NCI-H1092 (cell line): ENCODE measurements at regions not wholly inside any gene's neighbourhood (a gene's known extent, or its start where the extent isn't known, plus 50 kb on each side); places are given as distances from the start of the nearest gene placed in this dataset.
A peak's percentile ranks its signal among the peaks of the same experiment; 100 is the strongest.
"Not testable (repeated sequence)": the region's sequence is repeated elsewhere in the genome, so short reads cannot be mapped to it uniquely, and the experiment has no call there.

Experiments
- DNase-seq: peaks from one replicate; lab custom pipeline; 2025; lab: John Stamatoyannopoulos, UW

DNA sequence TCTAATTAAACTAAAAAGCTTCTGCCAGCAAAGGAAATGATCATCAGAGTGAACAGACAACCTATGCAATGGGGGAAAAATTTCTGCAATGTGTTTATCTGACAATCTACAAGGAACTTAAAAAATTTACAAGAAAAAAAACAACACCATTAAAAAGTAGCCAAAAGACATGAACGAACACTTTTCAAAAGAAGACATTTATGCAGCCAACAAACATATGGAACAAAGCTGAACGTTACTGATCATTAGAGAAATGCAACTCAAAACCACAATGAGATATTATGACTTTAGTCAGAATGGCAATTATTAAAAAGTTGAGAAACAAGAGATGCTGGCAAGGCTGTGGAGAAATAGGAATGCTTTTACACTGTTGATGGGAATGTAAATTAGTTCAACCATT is 530.4 kb upstream of the DAB2 start:
- DNase-seq, result no peak

DNA sequence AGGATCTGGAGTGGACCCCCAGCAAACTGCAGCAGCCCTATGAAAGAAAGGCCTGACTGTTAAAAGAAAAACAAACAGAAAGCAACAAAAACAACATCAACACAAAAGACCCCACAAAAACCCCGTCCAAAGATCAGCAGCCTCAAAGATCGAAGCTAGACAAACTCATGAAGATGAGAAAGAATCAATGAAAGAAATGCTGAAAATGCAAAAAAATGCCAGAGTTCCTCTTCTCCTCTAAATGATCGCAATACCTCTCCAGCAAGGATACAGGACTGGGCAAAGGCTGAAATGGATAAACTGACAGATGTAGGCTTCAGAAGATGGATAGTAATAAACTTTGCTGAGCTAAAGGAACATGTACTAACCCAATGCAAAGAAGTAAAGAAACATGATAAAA is 526.3 kb upstream of the DAB2 start:
- no peak for DNase-seq

DNA sequence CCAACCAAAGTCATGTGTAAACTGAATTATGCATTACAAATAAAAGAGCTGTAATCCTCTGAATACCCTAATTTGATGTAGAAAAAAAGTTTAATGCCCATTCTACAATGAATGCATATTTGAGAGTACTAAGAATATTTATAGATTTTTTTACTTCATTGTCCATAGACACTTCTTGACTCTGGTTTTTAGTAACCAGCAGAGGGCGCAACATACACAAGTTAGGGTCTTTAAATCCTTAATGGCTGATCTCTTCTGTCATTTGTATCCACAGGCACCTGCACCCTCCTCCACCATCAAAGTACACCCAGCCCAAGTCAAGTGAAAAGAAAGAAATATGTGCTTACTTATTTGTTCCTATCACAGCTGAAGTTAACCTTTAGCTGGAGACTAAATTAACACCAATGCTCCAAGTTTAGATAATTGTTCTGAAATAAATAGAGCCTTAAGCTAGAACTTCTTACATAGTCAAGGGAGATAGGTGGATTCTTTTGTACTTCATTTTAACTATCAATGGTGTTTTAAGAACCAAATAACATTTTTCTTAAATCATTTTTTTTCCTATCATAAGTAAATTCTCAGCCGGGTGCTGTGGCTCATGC is 524.2 kb upstream of the DAB2 start:
- DNase-seq, result peak; percentile 8

DNA sequence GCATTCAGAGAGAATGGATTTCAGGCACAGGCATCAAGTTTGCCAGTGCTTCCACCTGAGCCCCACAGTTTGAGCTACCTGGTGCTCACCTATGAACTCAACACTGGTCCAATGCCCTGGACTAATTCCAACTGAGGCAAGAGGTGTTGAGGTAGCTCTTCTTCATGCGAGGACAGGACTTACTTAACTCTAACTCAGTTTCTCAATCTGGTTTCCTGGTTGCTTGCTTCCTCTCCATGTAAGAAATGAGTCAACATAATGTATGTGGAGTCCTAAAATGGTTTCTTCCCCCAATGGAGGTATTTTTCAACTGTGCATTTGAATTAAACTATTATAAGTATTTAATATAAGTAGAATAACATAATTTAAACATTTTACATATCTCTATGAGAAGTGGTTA is 523.6 kb upstream of the DAB2 start:
- DNase-seq, result no peak

DNA sequence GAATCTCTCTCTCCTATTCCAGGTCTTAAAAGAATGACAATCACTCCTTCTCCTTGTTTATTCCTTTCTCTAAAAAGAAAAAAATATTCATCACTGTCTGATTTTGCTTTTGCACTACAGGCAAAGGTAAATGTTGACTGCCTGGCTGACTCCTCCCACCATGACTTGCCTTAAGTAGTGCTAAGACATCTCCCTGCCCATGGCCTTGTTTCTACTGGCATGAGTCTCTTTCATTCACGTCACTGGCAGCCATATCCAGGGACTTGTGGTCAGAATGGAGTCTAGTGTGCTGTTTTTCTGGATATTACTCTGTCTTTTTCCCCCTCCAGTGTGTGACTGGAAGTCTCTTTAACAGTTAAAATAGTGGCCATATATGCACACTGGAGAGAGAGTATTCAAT is 522.9 kb upstream of the DAB2 start:
- no peak for DNase-seq

DNA sequence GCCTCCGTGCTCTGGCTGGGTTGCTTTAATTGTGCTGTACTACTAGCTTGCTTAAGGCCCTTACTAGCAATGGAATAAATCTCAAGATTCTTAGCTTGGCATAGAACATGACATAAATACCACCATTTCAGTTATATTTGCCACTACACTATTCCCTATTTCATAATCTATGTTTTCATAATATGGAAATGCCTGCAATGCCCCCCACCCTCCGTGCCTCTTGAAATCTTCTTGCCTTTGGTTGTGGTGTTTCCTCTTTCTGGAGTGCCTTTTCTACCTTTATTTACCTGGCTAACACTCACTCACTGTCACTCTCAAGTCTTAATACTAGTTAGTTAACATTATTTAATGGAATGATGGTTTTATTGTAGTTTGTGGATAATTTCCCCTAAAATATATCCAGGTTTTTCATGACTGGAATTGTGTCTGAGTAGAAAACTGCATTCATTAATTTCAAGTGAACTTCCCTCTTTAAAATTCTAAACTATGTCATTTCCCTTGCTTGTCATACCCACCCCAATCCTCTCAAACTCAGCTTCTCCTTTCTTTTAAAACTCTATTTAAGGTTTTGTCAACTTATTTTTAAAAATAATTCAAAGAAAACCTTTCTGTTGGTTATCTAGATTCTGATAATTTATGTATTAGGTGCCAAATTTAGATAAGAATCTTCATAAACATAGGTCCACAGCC is 521.7 kb upstream of the DAB2 start:
- no peak for DNase-seq

DNA sequence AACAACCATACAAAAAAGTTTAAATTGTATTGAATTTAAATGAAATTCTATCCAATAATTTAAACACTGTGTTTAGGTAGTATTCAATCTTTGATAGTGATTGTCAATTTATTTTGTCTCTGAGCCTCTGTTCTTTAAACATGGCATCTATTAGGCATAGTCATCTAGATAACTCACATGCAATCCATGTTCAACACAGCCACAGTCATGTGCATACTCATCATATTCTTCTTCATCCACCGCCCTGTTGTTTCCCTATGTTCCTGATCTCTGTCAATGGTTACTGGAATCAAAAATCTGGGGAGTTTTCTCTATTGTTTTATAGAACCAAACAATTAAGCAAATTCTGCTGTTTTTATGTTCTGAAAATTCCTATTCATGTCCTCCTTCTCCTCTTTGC is 521.1 kb upstream of the DAB2 start:
- no peak for DNase-seq

DNA sequence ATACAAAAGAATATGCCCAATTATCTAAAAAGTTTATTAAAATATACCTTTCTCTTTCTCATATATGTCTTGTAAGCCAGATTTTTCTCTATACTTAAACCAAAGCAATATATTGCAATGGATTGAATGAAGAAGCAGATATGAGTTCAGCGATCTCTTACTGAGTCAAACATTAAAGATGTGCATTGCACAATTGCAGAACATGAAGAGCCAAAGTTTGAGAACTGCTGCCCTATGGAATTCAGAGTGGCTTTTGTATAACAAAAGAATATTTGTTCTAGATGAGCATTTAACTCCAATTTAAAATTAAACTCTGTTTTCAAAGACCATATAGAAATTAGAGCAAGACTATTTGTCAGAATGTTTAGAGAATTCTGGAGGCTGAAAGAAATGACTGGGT is 519.0 kb upstream of the DAB2 start:
- DNase-seq, result no peak

DNA sequence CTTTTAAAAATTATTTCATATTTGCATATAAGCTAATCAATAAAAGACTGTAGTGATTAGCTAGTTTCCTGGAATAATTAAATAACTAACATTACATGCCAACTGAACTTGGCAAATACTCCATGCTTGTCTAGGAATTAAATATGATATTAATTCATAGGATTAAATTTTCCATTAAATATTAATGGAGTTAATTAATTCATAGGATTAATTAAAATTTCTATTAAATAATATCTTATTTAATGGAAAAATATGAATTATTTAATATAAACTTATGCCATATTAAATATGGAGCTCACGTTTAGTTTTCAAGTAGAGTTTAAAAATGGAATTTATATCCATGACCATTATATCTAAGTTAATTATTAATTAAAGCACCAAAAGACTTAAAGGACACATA is 517.8 kb upstream of the DAB2 start:
- DNase-seq, result no peak

DNA sequence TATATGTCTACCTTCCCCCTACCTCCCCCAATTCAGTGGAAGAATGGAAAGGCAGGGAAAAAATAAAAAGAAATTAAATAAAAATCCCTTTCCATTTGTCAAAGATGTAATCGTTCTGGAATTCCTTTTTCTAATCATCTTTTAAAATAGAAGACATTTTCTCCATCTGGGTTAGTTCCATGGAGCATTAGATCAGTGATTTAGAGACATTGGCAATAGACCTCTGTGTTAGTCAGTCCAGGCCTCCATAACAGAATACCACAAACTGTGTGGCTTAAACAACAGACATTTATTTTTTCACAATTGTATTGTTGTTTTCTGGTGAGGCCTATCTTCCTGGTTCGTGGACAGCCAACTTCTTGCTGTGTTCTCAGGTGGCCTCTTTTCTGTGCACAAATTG is 516.6 kb upstream of the DAB2 start:
- no peak for DNase-seq

DNA sequence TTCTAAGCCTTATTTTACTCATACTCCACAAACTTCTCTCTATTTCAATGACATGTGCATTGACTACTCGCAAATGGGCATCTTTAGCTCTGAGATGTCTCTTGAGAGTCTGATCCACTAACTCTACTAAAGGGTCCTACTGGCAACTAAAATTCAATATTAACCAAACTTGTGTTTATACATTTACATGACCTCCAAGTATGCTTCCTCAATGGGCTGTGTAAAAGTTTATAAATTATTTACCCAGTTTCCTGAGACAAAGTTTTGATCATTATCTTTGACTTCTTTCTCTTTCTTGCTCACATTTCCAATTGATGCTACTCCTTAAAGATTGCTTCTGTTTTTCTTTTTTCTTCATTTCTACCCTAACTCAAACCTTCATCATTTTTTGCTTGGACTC is 510.1 kb upstream of the DAB2 start:
- no peak for DNase-seq

DNA sequence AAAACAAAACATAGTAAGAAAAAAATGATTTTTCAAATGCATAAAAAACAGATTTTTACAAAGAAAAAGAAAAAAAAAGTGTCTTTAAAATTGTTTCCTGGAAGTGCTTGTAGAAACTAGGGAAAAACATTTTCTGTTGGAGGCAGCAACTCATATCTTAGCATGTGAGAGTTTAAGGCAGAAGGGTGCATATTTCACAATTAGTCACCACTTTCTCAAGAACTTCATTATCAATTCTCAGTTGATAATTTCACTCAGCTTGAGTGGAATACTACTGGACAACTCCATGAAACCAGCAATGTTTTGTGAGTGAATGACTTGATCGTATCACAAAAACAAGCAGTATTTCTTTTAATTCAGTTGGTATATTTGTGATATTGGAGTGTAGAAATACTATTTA is 508.3 kb upstream of the DAB2 start:
- DNase-seq, result no peak

DNA sequence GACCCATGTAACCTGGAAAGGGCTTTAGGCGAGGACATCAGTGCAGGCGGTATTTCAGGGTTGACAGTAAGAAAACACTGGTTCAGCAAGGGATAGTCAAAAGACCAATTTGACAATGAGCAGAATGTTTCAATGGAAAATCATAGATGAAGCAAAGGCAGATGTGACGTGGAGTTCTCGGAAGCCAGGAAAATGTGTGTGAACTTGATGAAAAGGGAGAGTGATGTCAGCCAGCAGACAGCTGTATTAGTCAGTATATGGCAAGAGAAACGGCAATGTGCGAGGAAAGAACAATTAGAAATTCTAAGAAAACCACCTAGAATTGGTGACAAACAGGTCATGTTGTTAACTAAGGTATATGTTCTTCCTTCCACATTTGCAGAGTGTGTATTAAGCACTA is 503.9 kb upstream of the DAB2 start:
- DNase-seq, result no peak

DNA sequence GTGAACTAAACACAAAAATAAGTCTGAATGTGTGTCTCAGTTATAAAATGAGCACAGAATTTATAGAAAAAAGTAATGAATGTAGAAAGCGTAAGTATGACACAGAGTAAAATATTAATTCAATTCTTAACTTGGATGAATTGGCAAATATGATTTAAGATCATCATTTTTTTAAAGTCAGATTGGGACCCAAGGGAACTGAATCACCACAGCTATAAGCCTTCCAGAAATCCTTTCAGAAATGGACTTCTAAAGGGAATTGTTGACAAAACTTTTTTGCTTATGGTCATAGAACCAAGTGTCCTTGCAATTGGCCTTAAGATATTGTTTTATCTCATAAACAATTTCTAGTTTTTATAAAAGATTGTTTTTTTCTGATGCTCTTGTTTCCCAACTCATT is 495.1 kb upstream of the DAB2 start:
- DNase-seq, result no peak

DNA sequence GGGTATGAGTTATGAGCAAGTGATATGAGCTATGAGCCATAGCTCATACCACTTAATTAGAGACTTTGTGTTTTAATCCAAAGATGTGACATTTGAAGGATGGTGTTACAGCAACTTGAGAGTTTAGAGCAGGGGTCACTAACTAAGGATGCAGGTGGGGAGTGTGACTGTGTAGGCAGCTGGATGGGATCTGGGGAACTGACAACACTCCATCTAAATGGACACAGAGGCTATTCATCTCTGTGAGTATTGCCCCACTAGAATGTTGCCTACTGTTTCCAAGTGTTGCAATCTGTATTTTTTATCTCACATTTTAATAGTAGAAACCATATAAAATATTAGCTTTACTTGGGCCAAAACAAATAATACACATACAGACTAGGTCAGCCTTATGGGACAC is 488.1 kb upstream of the DAB2 start:
- no peak for DNase-seq

DNA sequence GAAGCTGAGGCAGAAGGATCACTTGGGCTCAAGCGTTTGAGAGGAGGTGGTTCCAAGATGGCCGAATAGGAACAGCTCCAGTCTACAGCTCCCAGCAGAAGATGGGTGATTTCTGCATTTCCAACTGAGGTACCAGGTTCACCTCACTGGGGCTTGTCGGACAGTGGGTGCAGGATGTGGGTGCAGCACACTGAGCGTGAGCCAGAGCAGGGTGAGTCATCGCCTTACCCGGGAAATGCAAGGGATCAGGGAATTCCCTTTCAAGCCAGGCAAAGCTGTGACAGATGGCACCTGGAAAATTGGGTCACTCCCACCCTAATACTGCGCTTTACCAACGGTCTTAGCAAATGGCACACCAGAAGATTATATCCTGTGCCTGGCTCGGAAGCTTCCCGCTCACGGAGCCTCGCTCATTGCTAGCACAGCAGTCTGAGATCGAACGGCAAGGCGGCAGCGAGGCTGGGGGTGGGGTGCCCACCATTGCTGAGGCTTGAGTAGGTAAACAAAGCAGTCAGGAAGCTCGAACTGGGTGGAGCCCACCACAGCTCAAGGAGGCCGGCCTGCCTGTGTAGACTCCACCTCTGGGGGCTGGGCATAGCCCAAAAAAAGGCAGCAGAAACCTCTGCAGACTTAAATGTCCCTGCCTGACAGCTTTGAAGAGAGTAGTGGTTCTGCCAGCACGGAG is 482.6 kb upstream of the DAB2 start:
- DNase-seq, result not testable (repeated sequence)

DNA sequence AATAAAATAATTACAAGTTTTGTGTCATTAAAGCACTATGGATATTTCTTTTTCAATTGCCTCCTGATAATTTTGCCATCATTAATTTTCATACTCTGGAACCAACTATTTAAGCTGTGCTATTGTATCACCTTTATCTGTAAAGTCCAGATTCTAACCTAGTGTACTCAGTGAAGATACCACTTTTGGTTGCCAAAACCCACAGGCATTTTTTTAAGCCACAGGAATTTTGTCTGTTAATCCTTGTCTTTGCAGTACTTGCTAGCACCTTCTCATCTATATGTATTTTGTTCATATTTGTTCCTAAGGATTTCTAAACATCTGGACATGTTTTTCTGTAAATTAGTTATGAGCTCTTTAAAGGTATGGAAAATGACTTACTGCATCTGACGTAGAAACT is 481.4 kb upstream of the DAB2 start:
- no peak for DNase-seq

DNA sequence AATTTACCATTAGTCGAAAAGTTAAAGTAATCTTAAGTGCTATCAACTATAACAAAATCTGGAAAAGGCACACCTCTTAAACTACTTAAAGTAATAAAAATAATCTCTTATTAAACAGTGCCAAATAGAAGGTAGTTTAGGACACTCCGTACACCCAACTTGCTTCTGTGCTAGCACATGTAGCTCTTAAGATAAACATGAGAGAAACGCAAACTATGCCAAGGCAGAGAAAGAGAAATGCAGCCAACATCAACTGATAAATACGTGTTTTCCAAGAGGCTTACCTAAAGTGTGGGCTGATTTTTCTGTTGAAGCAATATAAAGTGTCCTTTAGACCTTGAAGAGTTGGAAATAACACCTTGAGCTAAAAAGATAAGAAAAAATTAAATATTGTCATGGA is 480.6 kb upstream of the DAB2 start:
- no peak for DNase-seq

DNA sequence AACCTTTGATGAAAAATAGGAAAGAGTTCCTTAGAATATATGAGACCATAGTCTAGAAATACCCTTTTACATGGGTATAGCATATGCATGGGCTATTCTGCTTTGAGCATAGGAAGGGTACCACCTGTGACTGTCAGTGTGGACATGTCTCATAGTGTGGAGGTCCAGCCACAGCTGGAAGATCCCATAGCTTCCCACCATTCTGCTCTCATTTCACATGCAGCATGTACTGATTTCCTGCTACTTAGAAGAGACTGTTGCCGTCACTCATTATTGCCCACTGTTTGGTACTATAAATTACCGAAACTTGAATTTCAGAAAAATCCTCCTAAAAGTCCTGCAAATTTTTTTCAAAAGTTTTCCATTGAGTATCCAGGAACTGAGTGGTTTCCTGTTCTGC is 477.8 kb upstream of the DAB2 start:
- no peak for DNase-seq

DNA sequence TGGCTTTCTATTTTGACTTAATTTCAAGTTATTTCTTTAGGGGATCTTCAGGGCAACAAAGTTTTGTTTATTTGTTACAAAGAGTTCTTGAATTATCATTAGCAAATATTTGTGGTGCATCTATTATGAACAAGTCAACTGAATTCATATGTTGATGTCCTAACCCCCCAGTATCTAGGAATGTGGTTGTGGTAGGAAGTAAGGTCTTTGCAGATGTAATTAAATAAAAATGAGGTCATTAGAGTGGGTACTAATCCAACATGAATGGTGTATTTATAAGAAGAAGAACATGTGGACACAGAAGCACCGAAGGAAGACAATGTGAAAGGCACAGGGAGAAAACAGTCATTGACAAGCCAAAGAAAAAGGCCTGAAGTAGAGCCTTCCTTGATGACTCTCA is 474.0 kb upstream of the DAB2 start:
- DNase-seq, result no peak

DNA sequence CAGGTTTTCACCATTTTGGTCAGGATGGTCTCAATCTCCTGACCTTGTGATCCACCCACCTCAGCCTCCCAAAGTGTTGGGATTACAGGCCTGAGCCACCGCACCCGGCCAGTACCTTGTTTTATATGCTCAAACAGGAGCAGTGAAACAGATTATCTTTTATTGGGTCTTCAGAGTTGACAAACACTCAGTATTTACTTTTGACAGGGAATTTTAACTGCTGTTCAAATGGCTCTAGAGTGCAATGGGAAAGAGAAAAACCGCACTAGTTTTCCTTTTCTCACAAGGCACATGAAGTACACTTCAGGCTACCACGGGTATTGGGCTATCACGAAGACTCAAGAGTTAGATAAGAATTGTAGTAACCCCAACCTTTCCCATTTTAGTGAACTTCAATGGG is 471.9 kb upstream of the DAB2 start:
- DNase-seq, result no peak

DNA sequence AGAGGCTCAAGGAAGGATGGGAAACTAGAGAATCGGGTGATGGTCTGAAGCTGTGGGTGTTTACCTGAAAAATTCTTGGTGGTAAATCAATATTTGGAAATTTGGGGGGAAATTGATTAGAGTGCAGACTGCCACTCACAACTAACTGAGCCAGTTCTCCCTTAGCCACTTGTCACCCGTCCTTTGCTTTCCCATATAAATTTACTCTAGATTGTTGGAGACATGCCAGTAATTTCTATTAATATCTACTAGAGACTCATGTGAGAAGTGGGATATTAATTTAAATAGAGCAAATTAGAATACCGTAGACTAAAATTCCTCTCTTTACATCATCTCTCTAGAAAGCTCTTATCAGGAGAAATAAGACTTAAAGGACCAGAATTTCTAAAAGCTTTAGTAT is 471.3 kb upstream of the DAB2 start:
- DNase-seq, result no peak

DNA sequence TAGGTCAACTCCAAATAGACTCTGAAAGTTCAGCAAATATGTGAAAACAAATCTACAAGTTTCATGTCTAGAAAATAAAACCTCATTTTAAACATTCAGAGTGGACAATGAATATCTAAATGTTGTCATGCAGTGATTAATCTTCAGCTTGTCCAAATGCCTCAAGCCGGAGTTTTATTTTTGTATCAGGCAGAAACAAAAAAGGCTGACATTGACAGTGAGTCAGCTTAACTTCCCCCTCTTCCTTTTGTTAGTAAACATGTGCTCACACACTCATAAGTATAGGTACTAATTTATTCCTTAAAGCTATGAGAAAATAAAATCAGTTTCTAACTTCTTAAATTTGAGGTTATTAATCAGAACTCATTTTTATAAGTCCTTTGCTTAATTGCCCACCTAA is 467.9 kb upstream of the DAB2 start:
- DNase-seq, result no peak

DNA sequence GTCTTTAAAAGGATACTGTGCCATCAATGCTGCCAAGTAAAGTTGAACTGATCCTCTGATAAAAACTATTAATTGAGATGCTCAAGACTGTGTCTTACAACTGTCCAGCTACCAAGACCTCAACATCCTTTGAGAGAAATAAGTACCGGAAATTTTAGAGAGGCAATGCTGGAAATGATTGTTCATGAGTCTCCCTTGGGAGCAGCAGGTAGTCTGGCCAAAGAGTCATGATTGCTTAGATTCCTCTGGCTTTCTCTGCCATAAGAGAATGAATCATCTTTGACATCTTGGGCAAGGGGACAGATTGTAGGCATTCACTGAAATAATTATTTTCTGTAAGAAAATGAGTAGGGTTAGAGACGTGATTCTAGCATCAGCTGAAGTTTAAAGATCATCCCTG is 466.6 kb upstream of the DAB2 start:
- DNase-seq, result no peak
